ENCODE measurements at regions not wholly inside any gene's neighbourhood (a gene's known extent, or its start where the extent isn't known, plus 50 kb on each side); places are given as distances from the start of the nearest gene placed in this dataset.

GRCh38 chr13:59449750-59450149, 714.0 kb downstream of the DIAPH3 start:
- TF ChIP-seq, protein P1, sequence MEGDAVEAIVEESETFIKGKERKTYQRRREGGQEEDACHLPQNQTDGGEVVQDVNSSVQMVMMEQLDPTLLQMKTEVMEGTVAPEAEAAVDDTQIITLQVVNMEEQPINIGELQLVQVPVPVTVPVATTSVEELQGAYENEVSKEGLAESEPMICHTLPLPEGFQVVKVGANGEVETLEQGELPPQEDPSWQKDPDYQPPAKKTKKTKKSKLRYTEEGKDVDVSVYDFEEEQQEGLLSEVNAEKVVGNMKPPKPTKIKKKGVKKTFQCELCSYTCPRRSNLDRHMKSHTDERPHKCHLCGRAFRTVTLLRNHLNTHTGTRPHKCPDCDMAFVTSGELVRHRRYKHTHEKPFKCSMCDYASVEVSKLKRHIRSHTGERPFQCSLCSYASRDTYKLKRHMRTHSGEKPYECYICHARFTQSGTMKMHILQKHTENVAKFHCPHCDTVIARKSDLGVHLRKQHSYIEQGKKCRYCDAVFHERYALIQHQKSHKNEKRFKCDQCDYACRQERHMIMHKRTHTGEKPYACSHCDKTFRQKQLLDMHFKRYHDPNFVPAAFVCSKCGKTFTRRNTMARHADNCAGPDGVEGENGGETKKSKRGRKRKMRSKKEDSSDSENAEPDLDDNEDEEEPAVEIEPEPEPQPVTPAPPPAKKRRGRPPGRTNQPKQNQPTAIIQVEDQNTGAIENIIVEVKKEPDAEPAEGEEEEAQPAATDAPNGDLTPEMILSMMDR (IDR thresholded peaks at IDR 0.05; ENCODE audit: insufficient read depth, low read length, poor library complexity, severe bottlenecking): no peak
- Histone ChIP-seq H3K36me3 (ENCODE audit: control insufficient read depth, insufficient read depth, low read length) (no peaks in the 10 kb centered on the region), H3K27me3 (replicated peaks; ENCODE audit: control insufficient read depth, insufficient read depth, low read length) (no peaks in the 10 kb centered on the region), H3K4me3 (replicated peaks; ENCODE audit: low read depth, low read length) (no peak overlapping the region)
- no peak for DNase-seq (ENCODE audit: extremely low read depth, insufficient read length)

DNA sequence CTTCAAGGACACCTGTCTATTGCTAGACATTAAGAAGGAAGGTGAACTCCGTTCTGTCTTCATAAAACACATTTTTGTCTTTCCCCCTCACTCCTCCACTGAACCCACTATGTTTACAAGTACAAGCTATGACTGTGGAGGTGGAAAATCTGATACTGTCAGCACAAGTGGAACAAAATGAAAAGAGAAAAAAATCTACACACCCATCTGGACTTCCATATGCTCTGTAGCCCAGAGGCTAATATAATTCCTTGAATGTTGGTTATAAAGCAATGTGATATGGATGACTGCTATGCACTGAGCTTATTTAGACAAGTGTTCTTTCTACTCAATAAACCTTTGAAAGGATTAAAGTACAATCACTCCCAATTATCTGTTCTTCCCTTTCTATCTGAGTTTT, 713.5 kb downstream of the DIAPH3 start:
- no peaks in the 10 kb centered on the region for H3K27me3 ChIP-seq (replicated peaks; ENCODE audit: control insufficient read depth, insufficient read depth, low read length)
- DNase-seq (ENCODE audit: extremely low read depth, insufficient read length): no peak
- TF ChIP-seq, protein P1 (IDR thresholded peaks at IDR 0.05; ENCODE audit: insufficient read depth, low read length, poor library complexity, severe bottlenecking): no peak

DNA sequence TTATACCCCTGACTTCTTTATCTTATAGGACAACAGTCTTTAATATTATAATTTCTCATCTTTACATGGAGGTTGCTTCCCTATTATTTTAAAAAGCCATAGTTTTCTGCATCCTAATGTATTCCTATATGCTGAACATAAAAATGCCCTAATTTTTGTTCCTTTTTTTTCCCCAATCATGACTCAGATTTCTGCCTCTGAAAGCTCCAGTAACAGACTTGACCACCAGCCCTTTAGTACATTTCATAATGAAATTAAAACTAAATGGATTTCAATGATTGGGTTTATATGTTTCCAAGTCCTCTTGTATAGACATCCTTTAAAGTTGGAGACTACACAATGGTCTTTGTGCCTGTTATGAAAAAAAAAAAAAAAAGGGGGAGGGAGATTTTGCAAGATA, 712.5 kb downstream of the DIAPH3 start:
- H3K36me3 ChIP-seq (ENCODE audit: control insufficient read depth, insufficient read depth, low read length): no peaks in the 10 kb centered on the region
- H3K4me3 ChIP-seq (replicated peaks; ENCODE audit: low read depth, low read length): no peak overlapping the region
- no peak for DNase-seq (ENCODE audit: extremely low read depth, insufficient read length)
- H3K27me3 ChIP-seq (replicated peaks; ENCODE audit: control insufficient read depth, insufficient read depth, low read length): no peaks in the 10 kb centered on the region
- TF ChIP-seq, protein P1 (IDR thresholded peaks at IDR 0.05; ENCODE audit: insufficient read depth, low read length, poor library complexity, severe bottlenecking): no peak

More for the DNA sequence above, 713.5 kb downstream of the DIAPH3 start:
- Histone ChIP-seq H3K4me3 (replicated peaks; ENCODE audit: low read depth, low read length) (no peak overlapping the region), H3K36me3 (ENCODE audit: control insufficient read depth, insufficient read depth, low read length) (no peaks in the 10 kb centered on the region)

DNA sequence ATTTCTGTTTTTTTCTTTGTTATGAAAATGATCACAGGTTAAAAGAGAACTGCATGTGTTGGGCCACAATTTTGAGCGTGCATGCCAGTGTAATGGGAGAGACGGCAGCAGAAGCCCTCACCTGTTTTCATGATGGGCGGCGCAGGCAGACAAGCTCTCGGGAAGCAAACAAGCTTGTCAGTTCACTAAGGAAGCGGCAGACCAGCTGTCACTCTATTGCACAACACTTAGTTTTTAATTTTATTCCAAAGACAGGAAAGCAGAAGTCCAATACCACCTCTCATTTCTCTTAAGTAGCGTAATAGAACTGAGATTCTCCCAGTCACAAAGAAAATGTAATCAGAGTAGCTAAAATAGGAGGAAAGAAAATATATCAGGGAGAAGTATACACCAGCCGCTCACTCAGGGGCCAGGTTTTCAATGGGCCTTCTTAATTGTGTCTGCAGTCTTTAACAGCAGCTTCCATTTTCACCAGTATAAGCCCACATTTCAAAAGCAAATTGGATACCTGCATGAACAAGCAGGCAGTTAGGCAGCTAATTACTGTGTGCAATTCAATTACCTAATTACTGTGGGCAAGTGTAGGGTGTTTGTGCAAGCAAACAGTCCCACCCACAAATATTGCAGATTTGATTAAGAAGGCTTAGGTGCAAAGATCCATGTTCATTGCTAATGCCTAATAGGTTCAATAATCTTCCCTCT, 711.4 kb downstream of the DIAPH3 start:
- Histone ChIP-seq H3K4me3 (replicated peaks; ENCODE audit: low read depth, low read length) (no peak overlapping the region), H3K36me3 (ENCODE audit: control insufficient read depth, insufficient read depth, low read length) (no peaks in the 10 kb centered on the region), H3K27me3 (replicated peaks; ENCODE audit: control insufficient read depth, insufficient read depth, low read length) (no peaks in the 10 kb centered on the region)
- TF ChIP-seq, protein P1 (IDR thresholded peaks at IDR 0.05; ENCODE audit: insufficient read depth, low read length, poor library complexity, severe bottlenecking): no peak
- DNase-seq (ENCODE audit: extremely low read depth, insufficient read length): no peak

DNA sequence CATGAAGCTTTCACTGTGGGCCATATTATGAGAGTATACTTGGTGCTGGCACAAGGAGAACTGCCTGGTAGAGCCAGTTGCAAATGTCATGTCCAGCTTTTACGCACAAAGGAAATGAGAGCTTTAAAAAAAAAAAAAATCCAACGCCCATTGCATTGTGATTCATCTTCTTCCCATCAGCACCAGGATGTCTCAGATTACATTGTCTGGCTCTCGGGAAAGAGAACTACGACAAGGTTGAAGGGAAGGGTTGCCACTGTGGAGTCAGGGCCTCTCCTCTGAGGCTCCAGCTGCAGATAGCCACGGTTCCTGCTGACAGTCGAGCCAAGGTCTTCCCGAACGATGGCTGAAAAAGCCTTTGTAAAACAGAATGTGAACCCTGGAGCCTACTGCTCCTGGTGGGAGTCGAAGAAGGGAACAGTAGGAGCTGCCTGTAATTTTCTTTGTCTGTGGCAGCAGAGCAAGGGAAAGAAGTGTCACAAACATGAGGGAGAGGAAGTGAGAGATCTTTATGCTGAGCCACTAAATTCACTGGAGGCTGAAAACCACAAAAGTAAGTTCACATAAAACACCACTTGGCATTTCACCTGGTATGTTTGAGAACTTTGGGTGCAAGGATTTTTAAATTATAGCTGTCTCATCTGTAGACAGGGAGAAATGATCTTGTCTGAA, 704.7 kb downstream of the DIAPH3 start:
- no peaks in the 10 kb centered on the region for H3K27me3 ChIP-seq (replicated peaks; ENCODE audit: control insufficient read depth, insufficient read depth, low read length)
- no peak overlapping the region for H3K4me3 ChIP-seq (replicated peaks; ENCODE audit: low read depth, low read length)
- H3K36me3 ChIP-seq (ENCODE audit: control insufficient read depth, insufficient read depth, low read length): no peaks in the 10 kb centered on the region
- TF ChIP-seq, protein P1 (IDR thresholded peaks at IDR 0.05; ENCODE audit: insufficient read depth, low read length, poor library complexity, severe bottlenecking): no peak
- DNase-seq (ENCODE audit: extremely low read depth, insufficient read length): no peak

Data from GM06990 (cell line).